GM19395 (cell line): ENCODE measurements at regions not wholly inside any gene's neighbourhood (a gene's known extent, or its start where the extent isn't known, plus 50 kb on each side); places are given as distances from the start of the nearest gene placed in this dataset.
"Not testable (repeated sequence)": the region's sequence is repeated elsewhere in the genome, so short reads cannot be mapped to it uniquely, and the experiment has no call there.

ENCODE experiments used
- ATAC-seq: cut with Tn5 transposase; IDR thresholded peaks from one replicate; pipeline ENCODE4 v1.9.1; 2021; ENCODE audit warnings: mild to moderate bottlenecking, moderate library complexity; ENCODE audit not compliant: unreplicated experiment

DNA sequence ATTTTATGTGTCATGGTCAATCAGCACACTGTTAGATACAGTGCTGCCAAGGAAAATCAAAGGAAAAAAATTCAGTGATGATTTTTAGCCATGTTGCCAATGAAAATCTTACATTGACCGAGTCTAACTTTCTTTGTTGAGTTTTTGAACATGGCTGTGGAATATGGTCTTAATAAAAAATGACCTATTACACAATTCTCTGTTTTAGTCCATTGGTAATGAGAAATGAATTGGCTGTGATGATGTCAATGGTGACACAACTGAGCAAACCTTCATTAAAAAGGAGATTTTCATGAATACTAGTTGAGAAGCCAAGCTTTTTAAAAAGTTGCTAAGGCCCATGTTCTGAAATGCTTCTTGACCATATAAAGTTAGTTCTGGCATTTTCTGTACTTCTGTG lies 225.9 kb upstream of the GYPA start:
- ATAC-seq = no peak

DNA sequence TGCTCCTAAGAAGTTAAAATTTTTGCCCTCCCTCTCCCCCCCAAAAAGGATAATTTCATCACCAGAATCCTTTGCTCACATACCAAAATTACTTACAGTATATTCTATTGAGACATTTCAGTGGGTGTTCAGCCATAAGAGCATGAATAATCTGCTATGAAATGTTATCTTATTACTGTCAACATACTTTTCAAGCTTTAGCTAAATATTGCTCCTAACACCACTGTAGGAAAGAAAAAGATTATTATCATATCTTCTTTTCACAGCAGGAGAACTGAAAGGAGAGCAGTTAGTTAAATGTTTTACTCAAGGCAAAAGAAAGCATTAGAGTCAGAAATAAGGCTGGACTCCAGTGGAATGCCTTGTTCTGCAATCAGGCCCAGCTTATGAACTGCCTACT lies 231.0 kb upstream of the GYPA start:
- ATAC-seq = no peak

DNA sequence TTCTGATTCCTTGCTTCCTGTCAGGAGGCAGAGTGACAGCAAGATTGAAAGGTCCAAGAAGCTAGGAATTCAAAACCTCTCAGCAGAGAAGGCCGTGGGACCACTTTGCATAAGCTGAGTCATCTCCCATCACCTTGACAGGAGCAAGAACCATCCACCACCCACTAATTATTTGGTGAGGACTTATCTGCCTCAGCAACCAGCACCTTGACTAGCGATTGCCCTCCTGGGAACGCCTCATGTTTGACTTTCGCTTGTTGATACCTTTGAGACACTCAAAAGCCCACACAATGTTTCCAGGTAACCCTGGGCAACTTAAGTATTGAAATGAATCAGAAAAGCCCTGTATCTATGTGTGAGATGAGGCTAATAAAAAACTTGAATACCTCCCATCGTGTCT lies 233.5 kb upstream of the GYPA start:
- ATAC-seq = peak; percentile 89

DNA sequence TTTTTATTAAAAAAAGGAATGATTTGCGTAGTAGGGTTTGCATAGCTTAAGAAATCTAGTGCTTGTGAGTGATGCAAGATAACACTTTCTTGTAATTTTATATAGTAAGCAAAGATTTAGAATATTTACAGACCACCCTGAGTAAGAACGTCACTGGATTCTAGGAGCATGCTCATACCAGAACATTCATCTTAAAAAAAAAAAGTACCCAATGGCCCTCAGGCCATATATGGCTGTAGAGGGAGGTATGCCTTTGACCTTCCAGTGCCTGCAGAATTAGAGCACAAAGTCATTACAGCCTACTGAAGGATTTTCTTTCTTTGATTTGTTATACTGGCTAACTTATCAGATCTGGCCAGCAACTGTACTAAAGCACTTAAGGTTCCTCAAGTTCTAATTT lies 236.3 kb upstream of the GYPA start:
- no peak for ATAC-seq

DNA sequence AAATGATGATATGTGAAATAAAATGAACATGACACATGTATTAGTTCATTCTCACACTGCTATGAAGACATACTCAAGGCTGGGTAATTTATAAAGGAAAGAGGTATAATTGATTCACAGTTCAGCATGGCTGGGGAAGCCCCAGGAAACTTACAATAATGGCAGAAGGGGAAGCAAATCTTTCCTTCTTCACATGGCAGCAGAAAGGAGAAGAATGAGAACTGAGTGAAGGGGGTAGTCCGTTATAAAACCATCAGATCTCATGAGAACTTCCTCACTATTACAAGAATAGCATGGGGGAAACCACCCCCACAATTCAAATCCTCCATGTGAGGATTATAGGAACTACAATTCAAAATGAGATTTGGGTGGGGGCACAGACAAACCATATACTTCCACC lies 243.9 kb upstream of the GYPA start:
- no peak for ATAC-seq

DNA sequence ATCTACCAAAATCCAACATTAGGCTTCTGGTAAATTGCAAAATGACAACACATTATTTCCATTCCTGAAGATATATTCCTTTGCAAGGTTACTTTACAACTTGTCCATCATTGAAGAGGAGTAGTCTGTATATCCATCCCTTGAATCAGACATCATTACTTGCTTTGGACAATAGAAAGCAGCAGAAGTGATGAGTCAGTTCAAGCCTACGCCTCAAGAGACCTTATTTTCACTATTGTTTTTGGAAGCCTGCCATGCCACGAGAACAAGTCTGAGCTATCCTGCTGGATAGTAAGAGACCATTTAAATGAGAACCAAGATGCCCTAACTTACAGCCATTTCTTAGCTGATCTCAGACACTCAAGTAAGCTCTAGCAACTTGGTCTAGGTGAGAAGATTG lies 246.0 kb upstream of the HHIP start:
- peak; percentile 91 for ATAC-seq

DNA sequence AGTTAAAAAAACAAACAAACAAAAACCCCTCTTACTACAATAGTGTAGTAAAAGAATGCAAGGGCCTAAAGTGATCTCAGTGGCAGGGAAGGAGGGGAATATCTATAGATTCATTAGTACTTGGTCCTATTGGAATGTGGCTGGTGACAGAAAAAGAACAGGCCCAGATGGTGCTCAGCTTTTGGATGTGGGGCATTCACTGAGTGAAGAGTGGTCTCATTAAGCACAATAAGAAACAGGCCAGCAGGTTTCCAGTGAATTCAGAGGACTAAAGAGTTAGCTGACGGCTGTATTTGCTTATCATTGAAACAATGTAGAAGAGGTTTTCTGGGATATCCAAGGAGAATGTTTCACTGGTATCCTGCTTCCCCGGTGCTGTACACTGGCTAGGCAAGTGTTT lies 243.8 kb upstream of the HHIP start:
- no peak for ATAC-seq

DNA sequence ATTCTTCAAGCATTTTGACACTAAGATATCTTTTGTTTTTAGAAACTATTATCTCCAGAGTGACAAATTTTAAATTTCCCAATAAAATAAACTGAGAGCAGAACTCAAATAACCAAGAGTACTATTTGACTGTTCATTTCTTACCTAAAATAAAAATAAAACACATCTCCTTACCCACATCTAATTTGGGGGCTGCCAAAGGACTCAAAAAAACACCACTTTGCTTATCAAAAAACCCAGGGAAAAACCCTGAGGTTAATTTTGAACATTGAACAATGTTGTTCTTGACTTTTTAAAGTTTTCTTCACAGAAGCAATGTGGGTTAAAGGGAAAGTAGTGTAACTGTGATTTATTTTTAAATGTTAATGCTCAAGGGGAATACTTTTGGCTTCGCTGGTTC lies 243.0 kb upstream of the HHIP start:
- no peak for ATAC-seq

DNA sequence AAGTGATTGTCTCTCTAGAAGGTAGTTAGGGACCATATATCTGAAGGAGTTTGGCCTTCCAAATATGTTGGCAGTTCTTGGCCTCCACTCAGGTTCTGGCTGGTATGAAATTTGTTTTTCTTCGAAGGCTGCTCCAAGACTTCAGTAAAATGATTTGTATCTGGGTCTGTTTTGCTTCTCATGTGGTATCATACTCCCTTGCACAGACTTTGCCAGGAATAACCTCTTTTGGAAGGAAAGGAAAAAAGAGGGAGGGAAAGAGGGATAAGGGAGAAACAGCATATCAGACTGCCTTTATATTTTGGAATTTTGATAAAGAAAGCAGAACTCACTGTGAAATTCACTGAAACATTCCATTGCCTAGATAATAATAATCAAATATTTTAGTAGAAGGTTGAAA lies 242.1 kb upstream of the HHIP start:
- no peak for ATAC-seq

DNA sequence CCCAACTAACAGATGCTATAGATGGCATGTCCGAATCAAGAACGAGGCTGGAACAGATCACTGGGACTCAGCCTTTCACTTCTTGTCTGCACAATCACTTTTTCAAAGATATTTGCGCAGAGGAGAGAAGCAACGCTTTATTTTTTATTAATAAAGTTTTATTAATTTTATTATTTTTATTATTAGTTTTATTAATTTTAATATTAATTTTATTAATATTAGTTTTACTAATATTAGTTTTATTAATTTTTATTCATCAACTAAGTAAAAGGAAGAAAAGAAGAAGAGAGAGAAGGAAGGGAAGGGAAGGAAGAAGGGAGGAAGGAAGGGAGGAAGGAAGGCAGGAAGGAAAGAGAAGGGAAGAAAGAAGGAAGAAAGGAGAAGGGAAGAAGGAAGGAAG lies 236.4 kb upstream of the HHIP start:
- no peak for ATAC-seq

DNA sequence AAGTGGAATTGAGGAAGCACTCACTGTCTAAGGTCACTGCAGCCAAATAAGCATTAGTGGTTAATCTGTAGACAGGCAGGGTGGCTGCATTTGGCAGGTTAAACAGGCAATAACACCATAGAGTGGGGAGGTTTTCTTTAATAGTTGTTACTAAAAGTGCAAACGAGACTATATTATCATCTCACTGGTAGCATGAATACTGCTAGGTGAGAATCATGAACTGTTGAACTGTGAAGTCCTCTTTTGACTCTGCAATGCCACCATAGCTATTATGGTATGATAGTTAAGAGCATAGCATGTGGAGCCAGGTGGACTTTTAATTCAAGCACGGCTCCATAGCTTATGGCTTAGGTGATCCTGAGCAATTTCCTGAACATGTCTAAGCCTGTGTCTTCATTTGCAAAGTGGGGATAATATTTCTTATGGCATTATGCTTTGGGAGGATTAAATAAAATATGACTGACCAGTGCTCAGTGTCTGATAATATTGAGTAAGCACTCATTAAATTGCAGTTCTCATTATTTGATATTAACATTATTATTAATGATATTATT lies 235.6 kb upstream of the HHIP start:
- ATAC-seq = no peak

DNA sequence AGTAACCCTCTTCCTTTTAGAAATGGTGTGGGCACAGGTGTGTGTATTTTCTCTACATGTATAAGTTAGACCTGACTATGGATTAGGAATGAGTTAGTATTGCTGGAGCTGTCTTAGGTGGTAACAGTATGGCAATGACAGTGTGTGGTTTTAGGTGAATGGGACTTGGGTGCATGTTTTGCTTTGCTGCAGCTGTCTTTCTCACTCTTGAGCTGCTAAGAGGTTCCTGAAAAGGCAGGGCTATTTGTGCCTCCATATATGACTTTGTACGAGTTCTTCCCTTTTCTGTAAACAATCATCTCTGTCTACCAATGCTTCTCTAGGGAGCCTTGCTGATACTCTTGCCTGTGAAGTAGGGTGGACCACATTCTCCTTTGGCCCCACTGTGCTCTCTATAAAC lies 234.8 kb upstream of the HHIP start:
- ATAC-seq = peak; percentile 65

DNA sequence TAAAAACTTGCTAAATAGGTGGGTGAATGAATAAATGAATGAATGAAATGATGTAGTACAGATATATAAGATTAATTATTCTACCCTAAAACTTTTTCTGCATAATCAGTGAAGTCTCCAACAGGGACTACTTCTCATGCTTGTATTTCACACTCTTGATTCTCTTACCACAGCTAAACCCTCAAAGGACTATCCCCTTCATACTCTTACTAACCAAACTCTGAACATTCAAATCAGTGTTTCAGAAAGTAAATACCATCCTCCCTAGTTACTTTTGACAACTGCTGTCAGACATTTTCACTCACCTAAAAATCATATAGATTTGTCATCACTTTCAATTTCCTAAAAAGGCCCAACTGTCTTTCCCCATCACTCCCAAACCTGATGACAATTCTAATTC lies 234.3 kb upstream of the HHIP start:
- ATAC-seq = peak; percentile 72

DNA sequence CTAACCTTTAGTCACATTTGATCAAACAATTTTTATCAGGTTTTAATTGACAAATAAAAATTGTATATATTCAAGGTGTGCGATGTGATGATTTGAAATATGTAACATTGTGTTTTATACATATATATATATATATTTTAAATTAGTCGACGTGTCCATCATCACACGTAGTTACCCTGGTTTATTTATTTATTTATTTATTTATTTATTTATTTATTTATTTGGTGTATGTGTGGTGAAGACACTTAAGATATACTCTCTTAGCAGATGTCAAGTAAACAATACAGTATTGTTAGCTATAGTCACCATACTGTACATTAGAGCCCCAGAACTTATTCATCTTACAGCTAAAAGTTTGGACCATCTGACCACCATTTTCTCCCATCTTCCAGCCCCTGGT lies 224.9 kb upstream of the HHIP start:
- no peak for ATAC-seq

DNA sequence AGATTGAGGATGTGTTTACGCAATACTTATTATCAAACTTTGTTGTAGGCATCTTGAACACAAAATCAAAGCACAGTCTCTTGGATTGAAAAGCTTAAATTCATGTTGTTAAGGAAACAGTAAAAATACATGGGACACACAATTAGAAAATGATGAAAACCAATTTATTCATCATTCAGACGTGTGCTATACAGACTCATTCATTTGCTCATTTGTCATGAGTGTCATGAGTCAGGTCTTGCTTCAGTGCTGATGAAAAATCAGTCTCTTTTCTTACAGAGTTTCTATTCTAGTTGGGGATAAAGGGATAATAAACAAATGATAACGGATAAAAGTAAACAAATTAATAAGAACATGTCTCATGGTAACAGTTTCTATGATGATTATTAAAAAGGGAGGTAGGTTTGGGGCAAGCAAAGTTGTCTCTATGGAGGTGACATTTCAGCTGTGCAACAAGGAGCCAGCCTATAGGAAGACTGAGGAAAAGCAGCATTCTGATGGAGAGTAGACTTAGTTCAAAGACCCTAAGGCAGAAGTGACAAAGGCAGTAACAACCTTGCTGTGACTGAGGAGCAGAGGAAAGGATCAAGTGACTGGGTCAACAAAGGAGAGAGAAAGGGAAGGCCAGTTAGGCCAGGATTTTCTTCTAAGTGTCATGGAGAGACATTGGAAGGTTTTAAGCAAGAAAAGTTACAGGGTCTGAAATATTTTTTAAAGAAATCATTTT lies 224.0 kb upstream of the HHIP start:
- no peak for ATAC-seq

DNA sequence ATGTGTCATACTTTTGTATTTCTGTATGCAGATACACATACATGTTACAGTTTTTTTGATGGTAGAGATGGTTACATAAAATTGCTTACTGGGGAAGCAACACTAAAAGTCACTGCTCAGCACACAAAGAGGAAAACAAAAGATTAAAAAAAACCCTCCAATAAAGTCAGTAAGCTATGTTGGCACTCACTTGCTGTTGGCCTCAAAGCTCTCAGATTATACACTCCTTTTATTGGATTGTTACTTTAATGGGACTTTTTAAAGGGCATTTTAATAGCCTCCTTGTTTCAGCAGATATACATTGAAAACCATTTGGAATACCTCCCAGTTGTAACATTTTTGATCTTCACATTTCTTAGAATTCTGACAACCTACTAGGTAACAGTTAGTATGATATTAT lies 222.0 kb upstream of the HHIP start:
- no peak for ATAC-seq

DNA sequence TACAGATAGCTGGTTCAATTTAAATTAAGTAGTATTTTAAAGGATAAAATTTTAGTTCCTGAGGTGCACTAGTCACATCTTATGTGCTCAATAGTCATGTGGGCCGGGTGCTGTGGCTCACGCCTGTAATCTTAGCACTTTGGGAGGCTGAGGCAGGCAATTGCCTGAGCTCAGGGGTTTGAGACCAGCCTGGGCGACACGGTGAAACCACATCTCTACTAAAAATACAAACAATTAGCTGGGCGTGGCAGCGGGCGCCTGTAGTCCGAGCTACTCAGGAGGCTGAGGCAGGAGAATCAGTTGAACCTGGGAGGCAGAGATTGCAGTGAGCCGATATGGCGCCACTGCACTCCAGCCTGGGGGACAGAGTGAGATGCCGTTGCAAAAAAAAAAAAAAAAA lies 219.9 kb upstream of the HHIP start:
- not testable (repeated sequence) for ATAC-seq

DNA sequence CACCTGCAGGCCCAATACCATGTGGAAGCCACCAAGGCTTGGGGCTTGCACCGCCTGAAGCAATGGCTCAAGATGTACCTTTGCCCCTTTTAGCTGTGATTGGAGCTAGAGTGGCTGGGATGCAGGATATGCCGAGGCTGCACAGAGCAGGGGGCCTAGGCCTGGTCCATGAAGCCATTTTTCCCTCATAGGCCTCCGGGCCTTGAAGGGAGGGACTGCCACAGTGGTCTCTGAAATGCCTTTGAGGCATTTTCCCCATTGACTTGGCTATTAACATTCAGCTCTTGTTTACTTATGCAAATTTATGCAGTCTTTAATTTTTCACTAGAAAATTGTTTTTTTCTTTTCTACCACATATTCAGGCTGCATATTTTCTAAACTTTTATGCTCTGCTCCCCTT lies 203.2 kb upstream of the HHIP start:
- no peak for ATAC-seq

DNA sequence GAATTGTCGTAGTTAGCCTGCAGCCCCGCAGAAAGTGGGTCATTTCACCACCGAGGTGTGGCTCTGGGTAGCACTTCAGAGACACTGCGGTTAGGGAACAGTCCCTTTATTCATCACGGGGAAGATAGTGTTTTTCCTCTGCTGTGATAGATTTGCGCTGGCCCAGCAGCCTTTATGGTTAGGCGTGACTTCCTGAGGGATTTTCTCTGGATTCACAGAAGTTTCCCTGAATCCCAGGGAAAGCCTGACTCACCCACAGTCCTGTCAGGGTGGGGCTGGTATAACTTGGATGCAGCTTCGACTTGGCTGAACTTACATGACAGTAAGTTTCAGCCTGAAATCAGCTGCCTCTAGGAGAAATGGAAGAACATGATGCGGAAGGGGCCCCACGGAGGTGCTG lies 196.3 kb upstream of the HHIP start:
- ATAC-seq = no peak

DNA sequence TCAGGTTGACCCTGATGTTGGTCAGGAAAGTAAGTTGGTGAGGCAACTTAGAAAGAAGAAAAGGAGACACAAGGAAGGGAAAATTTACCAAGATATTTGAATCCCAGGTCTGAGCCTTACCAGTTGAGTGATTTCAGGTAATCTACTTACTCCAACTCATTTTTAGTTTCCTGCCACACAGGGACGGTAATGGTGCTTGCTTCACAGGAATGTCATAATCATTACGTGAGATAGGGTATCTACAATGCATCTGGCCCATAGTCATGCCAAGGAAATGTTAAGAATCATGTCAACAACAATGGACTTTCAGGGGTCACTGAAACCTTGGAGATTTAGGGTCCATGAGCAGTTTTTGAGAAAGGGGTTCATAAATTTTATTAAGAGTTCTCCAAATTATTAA lies 195.4 kb upstream of the HHIP start:
- ATAC-seq = no peak

DNA sequence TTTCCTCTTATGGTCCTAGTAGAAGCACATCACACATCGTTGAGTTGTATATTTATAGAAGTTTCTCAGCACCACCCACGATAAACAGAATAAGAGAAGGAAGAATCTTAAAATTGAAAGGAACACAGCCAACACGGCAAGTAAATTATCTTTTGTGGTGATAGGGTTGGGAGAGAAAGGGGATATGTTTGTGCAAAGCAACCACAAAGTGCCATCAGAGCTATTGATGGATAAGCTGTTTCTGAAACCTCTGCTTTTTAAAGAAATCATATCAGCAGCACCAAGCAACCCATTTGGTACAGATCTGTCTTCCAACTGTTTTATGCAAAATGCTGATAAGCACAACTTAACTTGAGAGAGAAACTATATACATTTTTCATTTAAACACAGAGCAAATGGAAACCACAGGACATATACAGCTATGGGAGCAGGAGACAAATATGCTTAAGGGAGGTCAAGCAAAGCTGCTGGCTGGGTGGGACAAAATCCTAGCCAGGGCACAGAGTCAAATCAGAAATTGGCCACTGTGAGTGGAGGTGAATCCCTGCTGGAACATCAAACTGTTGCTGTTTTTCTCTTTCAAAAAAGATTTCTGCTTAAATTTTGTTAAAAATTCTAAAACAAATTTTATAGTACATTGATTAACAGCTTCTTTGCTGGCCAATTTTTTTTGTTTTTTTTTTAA lies 194.0 kb upstream of the HHIP start:
- ATAC-seq = no peak

DNA sequence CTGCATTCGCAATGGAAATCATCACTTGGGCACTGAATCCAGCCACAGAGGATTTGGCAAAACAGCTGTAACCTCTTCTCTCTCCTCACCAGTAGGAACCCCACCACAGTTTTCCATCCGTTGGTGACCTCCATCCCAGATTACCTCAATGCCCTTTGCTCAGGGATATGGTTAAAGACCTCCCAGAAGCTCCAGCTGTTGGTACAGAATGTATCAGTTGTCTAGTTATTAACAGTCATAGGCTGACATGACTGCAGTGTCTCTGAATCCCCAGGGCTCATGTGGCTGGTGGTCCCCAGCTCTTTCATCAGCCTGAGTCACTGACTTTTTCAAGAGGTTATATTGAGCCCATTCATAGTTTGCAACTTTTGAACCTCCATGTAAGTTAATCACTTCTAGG lies 189.8 kb upstream of the HHIP start:
- ATAC-seq = no peak

DNA sequence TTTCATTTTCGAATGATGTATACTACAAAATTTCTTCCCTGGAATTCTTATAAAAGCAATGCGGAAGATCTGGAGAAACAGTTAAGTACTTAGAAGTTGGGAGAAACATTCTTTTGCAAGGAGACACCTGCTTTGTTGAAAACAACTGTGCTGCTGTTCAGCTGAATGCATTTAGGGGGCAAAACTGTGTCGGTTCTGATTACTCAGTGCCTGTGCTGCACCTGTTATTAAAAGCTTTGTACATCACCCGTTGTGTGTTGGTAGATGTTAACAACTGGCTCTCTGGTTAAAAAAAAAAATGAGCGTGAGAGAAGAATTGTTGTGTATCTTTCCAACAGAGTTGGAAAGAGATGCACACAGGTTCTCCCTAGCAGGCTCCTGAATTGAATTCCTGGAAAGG lies 184.1 kb upstream of the HHIP start:
- no peak for ATAC-seq
